Suprapubic skin (tissue), 4 donors: ENCODE measurements at regions not wholly inside any gene's neighbourhood (a gene's known extent, or its start where the extent isn't known, plus 50 kb on each side); places are given as distances from the start of the nearest gene placed in this dataset.

ENCODE experiments used
- DNase-seq, 2 donors: peaks; one replicate each; pipeline ENCODE4 v3.0.0-alpha.2; 2019; ENCODE audit warnings: low spot score in 2 of 2
- H3K27ac ChIP-seq: fragments of 200-600 bp; sonication (generic); one replicate; pipeline ENCODE4 v1.5.1; 2019
- H3K27me3 ChIP-seq: fragments of 200-600 bp; sonication (generic); one replicate; pipeline ENCODE4 v1.5.1; 2019
- H3K36me3 ChIP-seq: fragments of 200-600 bp; sonication (generic); one replicate; pipeline ENCODE4 v1.5.1; 2019
- H3K4me1 ChIP-seq: fragments of 200-600 bp; sonication (generic); one replicate; pipeline ENCODE4 v1.5.1; 2019
- H3K4me3 ChIP-seq: fragments of 200-600 bp; sonication (generic); one replicate; pipeline ENCODE4 v1.5.1; 2019; ENCODE audit warnings: mild to moderate bottlenecking
- H3K9me3 ChIP-seq: fragments of 200-600 bp; sonication (generic); one replicate; pipeline ENCODE4 v1.5.1; 2019
- CTCF ChIP-seq, 2 donors: fragments of 200-600 bp in 1 of 2; fragments of 450-650 bp in 1 of 2; sonication (generic) in 1 of 2; IDR thresholded peaks; one replicate each; pipeline ENCODE4 v1.5.1; 2016 to 2019; ENCODE audit warnings: antibody characterized with exemption in 2 of 2, mild to moderate bottlenecking in 1 of 2, moderate library complexity in 1 of 2
- EP300 ChIP-seq: sonication (generic); formaldehyde crosslinking; IDR thresholded peaks from one replicate; pipeline ENCODE4 v1.6.1; 2017; ENCODE audit warnings: antibody characterized with exemption
- POLR2A ChIP-seq, 2 donors: fragments of 450-650 bp; IDR thresholded peaks; one replicate each; pipeline ENCODE4 v1.6.1; 2017; ENCODE audit warnings: antibody characterized with exemption in 2 of 2, mild to moderate bottlenecking in 2 of 2, moderate library complexity in 2 of 2
- POLR2AphosphoS5 ChIP-seq, 3 donors: sonication (generic); formaldehyde crosslinking; IDR thresholded peaks; one replicate each; pipeline ENCODE4 v1.6.1; 2017; ENCODE audit warnings: antibody characterized with exemption in 3 of 3
- WGBS: methylation state at CpG from one replicate; pipeline ENCODE4 v1.1.5; 2018; 5-methylcytosine and 5-hydroxymethylcytosine counted together

DNA sequence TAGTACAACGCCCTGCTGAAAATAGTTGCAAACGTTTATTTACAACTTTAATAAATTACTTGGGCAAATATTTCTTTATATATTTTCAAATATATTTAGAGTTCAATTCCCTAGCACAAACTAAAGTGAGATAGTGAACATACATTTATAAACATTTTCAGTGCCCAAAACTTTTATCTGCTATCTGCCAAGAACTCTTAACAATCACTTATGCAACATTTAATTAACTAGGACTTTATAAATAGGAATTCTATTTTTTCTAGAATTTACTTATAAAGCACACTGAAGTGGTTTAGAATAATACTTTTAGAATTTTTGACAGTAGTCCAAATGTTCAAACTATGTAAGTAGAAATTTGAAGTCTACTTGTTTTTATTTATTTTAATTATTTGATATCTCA is 452.6 kb upstream of the RGS17 start:
- no peak for DNase-seq
- H3K9me3 ChIP-seq = no peaks in the 10 kb centered on the region
- no peaks in the 10 kb centered on the region for H3K4me1 ChIP-seq

GRCh38 chr6:153580776-153581175 is 449.7 kb upstream of the RGS17 start:
- Histone ChIP-seq H3K27me3 (no peaks in the 10 kb centered on the region), H3K36me3 (no peaks in the 10 kb centered on the region), H3K4me3 (no peak overlapping the region), H3K27ac (no peak overlapping the region), H3K4me1 (no peaks in the 10 kb centered on the region), H3K9me3 (no peaks in the 10 kb centered on the region)
- TF ChIP-seq POLR2A (IDR thresholded peaks at IDR 0.05) (no peak), CTCF (IDR thresholded peaks at IDR 0.05) (no peak), POLR2AphosphoS5 (IDR thresholded peaks at IDR 0.05) (no peak), EP300 (no peak)
- WGBS = 45% methylated on average over 2 of the region's 2 CpGs
- DNase-seq = no peak

More for the DNA sequence above, 452.6 kb upstream of the RGS17 start:
- no peak overlapping the region for H3K4me3 ChIP-seq
- WGBS = 81% methylated on average over 2 of the region's 2 CpGs
- no peak overlapping the region for H3K27ac ChIP-seq
- no peaks in the 10 kb centered on the region for H3K36me3 ChIP-seq
- H3K27me3 ChIP-seq = no peaks in the 10 kb centered on the region
- TF ChIP-seq CTCF (IDR thresholded peaks at IDR 0.05) (no peak), EP300 (no peak), POLR2AphosphoS5 (IDR thresholded peaks at IDR 0.05) (no peak), POLR2A (IDR thresholded peaks at IDR 0.05) (no peak)

- no peaks in the 10 kb centered on the region for H3K4me1 ChIP-seq
- no peaks in the 10 kb centered on the region for H3K36me3 ChIP-seq
- DNase-seq = no peak
- H3K27ac ChIP-seq = no peak overlapping the region
- no peaks in the 10 kb centered on the region for H3K9me3 ChIP-seq
- no peaks in the 10 kb centered on the region for H3K27me3 ChIP-seq
- TF ChIP-seq POLR2AphosphoS5 (IDR thresholded peaks at IDR 0.05) (no peak), POLR2A (IDR thresholded peaks at IDR 0.05) (no peak), CTCF (IDR thresholded peaks at IDR 0.05) (no peak), EP300 (no peak)
- WGBS = 99% methylated on average over 3 of the region's 3 CpGs
- no peak overlapping the region for H3K4me3 ChIP-seq
These were observed 444.4 kb upstream of the RGS17 start for GRCh38 chr6:153575528-153575927.

GRCh38 chr6:153574231-153574630 is 443.1 kb upstream of the RGS17 start:
- H3K36me3 ChIP-seq = no peaks in the 10 kb centered on the region
- 71% methylated on average over 2 of the region's 2 CpGs for WGBS
- TF ChIP-seq POLR2AphosphoS5 (IDR thresholded peaks at IDR 0.05) (no peak), CTCF (IDR thresholded peaks at IDR 0.05) (no peak), EP300 (no peak), POLR2A (IDR thresholded peaks at IDR 0.05) (no peak)
- no peak overlapping the region for H3K27ac ChIP-seq
- H3K27me3 ChIP-seq = no peaks in the 10 kb centered on the region
- no peak overlapping the region for H3K4me3 ChIP-seq
- H3K9me3 ChIP-seq = no peaks in the 10 kb centered on the region
- no peak for DNase-seq
- H3K4me1 ChIP-seq = no peaks in the 10 kb centered on the region

GRCh38 chr6:153572371-153572770 is 441.3 kb upstream of the RGS17 start:
- no peaks in the 10 kb centered on the region for H3K9me3 ChIP-seq
- no peaks in the 10 kb centered on the region for H3K4me1 ChIP-seq
- H3K36me3 ChIP-seq = no peaks in the 10 kb centered on the region
- H3K27ac ChIP-seq = no peak overlapping the region
- DNase-seq = no peak
- WGBS = 73% methylated on average over 3 of the region's 3 CpGs
- no peak for TF ChIP-seq POLR2A (IDR thresholded peaks at IDR 0.05)
- no peak for TF ChIP-seq CTCF (IDR thresholded peaks at IDR 0.05)
- no peak for TF ChIP-seq POLR2AphosphoS5 (IDR thresholded peaks at IDR 0.05)
- no peak for TF ChIP-seq EP300
- no peak overlapping the region for H3K4me3 ChIP-seq
- no peaks in the 10 kb centered on the region for H3K27me3 ChIP-seq
